GM19238 (cell line): ENCODE measurements at regions not wholly inside any gene's neighbourhood (a gene's known extent, or its start where the extent isn't known, plus 50 kb on each side); places are given as distances from the start of the nearest gene placed in this dataset.
"Not testable (repeated sequence)": the region's sequence is repeated elsewhere in the genome, so short reads cannot be mapped to it uniquely, and the experiment has no call there.

Experiments
- DNase-seq: peaks from one replicate; pipeline ENCODE4 v3.0.0; 2011; ENCODE audit warnings: low spot score; ENCODE audit not compliant: insufficient read length

- not testable (repeated sequence) for DNase-seq
Observed at GRCh38 chr1:70747123-70747522, 300.5 kb downstream of the PTGER3 start.

- not testable (repeated sequence) for DNase-seq
Observed at GRCh38 chr1:70751676-70752287, 295.8 kb downstream of the PTGER3 start.

GRCh38 chr1:70754701-70755100 is 292.9 kb downstream of the PTGER3 start:
- no peak for DNase-seq

- no peak for DNase-seq
Observed at GRCh38 chr1:70760154-70760553, 287.5 kb downstream of the PTGER3 start.

GRCh38 chr1:70762386-70762785 is 285.2 kb downstream of the PTGER3 start:
- DNase-seq = no peak

GRCh38 chr1:70764747-70765146 is 282.9 kb downstream of the PTGER3 start:
- DNase-seq = no peak

- DNase-seq = no peak
Observed at GRCh38 chr1:70767377-70767776, 280.2 kb downstream of the PTGER3 start.

GRCh38 chr1:70768216-70768615 is 279.4 kb downstream of the PTGER3 start:
- no peak for DNase-seq

- no peak for DNase-seq
Observed at GRCh38 chr1:70778056-70778762, 269.4 kb downstream of the PTGER3 start.

GRCh38 chr1:70778934-70779333 is 268.7 kb downstream of the PTGER3 start:
- no peak for DNase-seq

GRCh38 chr1:70779571-70779970 is 268.0 kb downstream of the PTGER3 start:
- DNase-seq = no peak

GRCh38 chr1:70785287-70785686 is 262.3 kb downstream of the PTGER3 start:
- DNase-seq = no peak

GRCh38 chr1:70790232-70790923 is 257.2 kb downstream of the PTGER3 start:
- no peak for DNase-seq

GRCh38 chr1:70795064-70795463 is 252.6 kb downstream of the PTGER3 start:
- DNase-seq = not testable (repeated sequence)

- not testable (repeated sequence) for DNase-seq
Observed at GRCh38 chr1:70796298-70796697, 251.3 kb downstream of the PTGER3 start.

- not testable (repeated sequence) for DNase-seq
Observed at GRCh38 chr1:70802625-70803024, 245.0 kb downstream of the PTGER3 start.

- DNase-seq = no peak
Observed at GRCh38 chr1:70805641-70806040, 242.0 kb downstream of the PTGER3 start.

- no peak for DNase-seq
Observed at GRCh38 chr1:70807088-70807664, 240.4 kb downstream of the PTGER3 start.

- no peak for DNase-seq
Observed at GRCh38 chr1:70809069-70809468, 238.5 kb downstream of the PTGER3 start.

- no peak for DNase-seq
Observed at GRCh38 chr1:70811815-70812214, 235.8 kb downstream of the PTGER3 start.

- no peak for DNase-seq
Observed at GRCh38 chr1:70812442-70813109, 235.0 kb downstream of the PTGER3 start.

GRCh38 chr1:70818401-70818800 is 229.2 kb downstream of the PTGER3 start:
- no peak for DNase-seq
